CD4-positive, alpha-beta T cell treated with Interleukin-15 for 4 hours (primary cell): ENCODE measurements at regions not wholly inside any gene's neighbourhood (a gene's known extent, or its start where the extent isn't known, plus 50 kb on each side); places are given as distances from the start of the nearest gene placed in this dataset.

Experiments used
- DNase-seq: peaks from one replicate; pipeline ENCODE4 v3.0.0-alpha.2; 2020; ENCODE audit warnings: low spot score

GRCh38 chr5:158368686-158369085, 509.7 kb upstream of the CLINT1 start:
- no peak for DNase-seq

GRCh38 chr5:158364367-158364766, 505.4 kb upstream of the CLINT1 start:
- no peak for DNase-seq

- no peak for DNase-seq
These were observed 496.0 kb upstream of the CLINT1 start for GRCh38 chr5:158354958-158355357.

DNA sequence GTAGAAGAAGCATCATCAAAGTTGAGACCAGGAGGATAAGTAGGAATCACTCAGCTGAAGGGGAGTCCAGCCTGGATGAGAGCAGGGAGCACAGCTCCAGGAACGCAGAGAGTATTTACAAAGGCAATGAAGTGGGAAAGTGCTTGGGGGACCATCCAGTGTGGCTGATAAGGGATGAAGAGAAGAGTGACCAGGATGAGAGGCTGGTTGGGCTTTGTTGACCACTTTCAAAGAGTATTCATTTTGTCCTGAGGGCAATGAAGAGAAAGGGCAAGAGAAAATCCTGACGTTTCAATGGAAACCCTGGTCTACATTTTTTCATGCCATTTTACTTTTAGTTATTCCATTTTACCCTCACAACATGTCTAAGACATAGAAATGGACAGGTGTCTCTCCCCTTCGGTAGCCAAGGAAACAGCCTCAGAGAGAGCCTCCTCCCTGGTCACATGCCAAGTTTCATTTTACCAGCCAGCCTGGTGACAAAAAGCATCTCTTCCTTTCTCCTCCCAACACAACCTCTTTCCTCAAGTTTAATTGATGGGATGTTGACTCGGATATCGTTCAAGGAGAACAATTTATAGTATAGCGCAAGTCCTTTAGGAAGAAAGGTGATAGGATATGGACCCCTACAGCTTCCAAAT, 492.7 kb upstream of the CLINT1 start:
- no peak for DNase-seq

GRCh38 chr5:158349987-158350386, 491.0 kb upstream of the CLINT1 start:
- DNase-seq = no peak

GRCh38 chr5:158344376-158344775, 485.4 kb upstream of the CLINT1 start:
- no peak for DNase-seq

GRCh38 chr5:158340608-158341007, 481.7 kb upstream of the CLINT1 start:
- DNase-seq = no peak

DNA sequence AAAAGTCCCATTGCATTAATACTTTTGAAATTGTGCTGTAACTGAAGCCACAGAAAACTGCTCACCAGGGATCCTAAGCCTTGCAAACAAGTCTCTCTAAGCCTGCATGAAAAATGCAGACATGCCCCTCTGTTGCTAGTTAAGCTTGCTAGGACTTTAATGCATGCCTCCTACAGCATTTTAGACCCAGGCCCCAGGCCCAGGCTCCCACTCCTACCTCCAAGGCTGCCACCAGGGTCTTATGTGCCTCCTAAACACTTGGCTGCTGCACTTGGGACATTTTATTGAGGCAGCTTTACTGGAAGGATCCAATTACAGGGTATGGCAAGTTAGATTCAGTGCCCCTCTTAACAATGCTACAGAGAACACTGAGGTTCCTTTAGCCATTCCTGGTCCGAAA, 467.3 kb upstream of the CLINT1 start:
- DNase-seq = no peak

- DNase-seq = no peak
These were observed 465.3 kb upstream of the CLINT1 start for GRCh38 chr5:158324236-158324635.

- no peak for DNase-seq
These were observed 463.7 kb upstream of the CLINT1 start for GRCh38 chr5:158322620-158323019.

- DNase-seq = no peak
These were observed 462.0 kb upstream of the CLINT1 start for GRCh38 chr5:158320934-158321333.

GRCh38 chr5:158320178-158320674, 461.3 kb upstream of the CLINT1 start:
- no peak for DNase-seq

- DNase-seq = no peak
These were observed 458.6 kb upstream of the CLINT1 start for GRCh38 chr5:158317507-158317906.

- no peak for DNase-seq
These were observed 455.0 kb upstream of the CLINT1 start for GRCh38 chr5:158313733-158314464.

GRCh38 chr5:158313027-158313732, 454.2 kb upstream of the CLINT1 start:
- no peak for DNase-seq

DNA sequence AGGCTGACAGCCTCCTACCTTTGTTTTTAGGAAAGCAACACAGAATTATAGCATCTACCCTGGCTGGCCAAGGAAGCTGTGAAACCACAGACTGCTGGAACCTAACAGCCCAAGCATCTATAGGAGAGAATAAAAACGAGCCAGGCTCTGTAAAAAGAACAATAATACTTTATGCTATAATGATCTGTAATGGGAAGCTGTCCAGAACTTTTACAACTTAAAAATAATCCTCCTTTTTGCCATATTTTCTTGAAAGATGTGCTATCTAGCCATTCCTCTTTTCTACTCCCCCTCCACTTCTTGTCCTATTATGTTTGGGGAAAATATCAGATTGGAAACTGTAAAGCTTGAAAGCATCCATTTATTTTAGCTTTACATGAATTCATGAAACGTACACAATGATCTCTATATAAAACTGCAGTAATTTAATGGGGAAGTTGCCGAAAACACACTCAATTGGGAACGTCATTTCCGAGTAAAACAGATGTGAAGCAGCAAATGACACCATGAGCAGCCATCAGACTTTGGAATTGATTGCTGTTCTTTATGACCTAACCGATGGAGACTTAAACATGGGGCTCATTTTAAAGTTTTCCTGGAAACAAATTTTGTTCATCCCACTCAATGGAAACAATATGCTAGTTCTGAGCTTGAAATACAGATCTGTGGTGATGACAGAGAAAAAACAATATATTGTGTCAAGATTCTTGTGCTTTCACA, 450.3 kb upstream of the CLINT1 start:
- no peak for DNase-seq

GRCh38 chr5:158308429-158309025, 449.6 kb upstream of the CLINT1 start:
- no peak for DNase-seq

- DNase-seq = no peak
These were observed 446.9 kb upstream of the CLINT1 start for GRCh38 chr5:158305861-158306260.

DNA sequence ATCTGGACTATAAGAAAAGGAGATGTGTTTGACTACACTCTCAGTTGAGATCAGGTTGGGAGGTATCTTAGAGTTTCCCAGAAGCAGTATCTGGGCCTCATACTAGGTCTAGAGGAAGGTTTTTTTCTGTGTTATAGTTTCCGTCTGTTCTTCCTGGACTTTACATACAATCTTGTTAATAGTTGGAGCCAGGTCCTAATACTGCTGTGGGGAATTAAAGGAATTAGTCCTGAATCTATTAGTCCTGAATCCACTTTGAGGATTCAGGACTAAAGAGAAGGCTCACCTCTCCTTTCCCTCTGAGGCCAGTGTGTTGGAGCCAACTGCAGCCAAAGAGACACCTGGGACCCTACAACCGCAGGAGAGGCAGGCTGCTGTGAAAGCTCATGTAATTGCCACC, 445.7 kb upstream of the CLINT1 start:
- no peak for DNase-seq

- no peak for DNase-seq
These were observed 444.9 kb upstream of the CLINT1 start for GRCh38 chr5:158303883-158304282.

DNA sequence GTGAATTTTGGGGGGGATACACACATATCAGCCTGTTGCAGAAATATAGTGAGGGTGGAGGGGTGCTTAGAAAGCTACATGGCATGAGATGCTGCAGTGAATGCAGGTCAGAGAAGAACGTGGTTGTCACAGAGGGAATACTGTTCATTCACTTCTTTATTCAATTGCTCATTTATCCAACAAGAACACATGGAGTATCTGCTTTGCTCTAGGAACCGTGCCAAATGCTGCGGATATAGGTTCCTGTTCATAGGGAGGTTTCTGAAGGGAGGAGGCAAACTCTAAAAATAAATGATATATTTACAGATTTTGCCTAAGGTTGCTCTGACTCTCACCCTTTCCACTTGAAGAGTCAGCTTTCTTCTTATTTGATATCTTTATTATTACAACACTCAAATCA, 444.3 kb upstream of the CLINT1 start:
- no peak for DNase-seq

- no peak for DNase-seq
These were observed 443.1 kb upstream of the CLINT1 start for GRCh38 chr5:158302029-158302428.
